TTC549 (cell line): ENCODE measurements at regions not wholly inside any gene's neighbourhood (a gene's known extent, or its start where the extent isn't known, plus 50 kb on each side); places are given as distances from the start of the nearest gene placed in this dataset.
"Not testable (repeated sequence)": the region's sequence is repeated elsewhere in the genome, so short reads cannot be mapped to it uniquely, and the experiment has no call there.

Source experiments
- FAIRE-seq: peaks from 2 replicates; lab custom pipeline; 2012; peaks lifted over from hg19 to GRCh38; lab: Jason Lieb, UNC

GRCh38 chr12:74689071-74689655 is 151.5 kb downstream of the ATXN7L3B start:
- peak; percentile 88 for FAIRE-seq

GRCh38 chr12:74689929-74690328 is 152.3 kb downstream of the ATXN7L3B start:
- no peak for FAIRE-seq

- no peak for FAIRE-seq
Measured at GRCh38 chr12:74719447-74719846, 181.8 kb downstream of the ATXN7L3B start.

- FAIRE-seq: no peak
Measured at GRCh38 chr12:74722709-74723108, 185.1 kb downstream of the ATXN7L3B start.

- FAIRE-seq: no peak
Measured at GRCh38 chr12:74725154-74725553, 187.5 kb downstream of the ATXN7L3B start.

GRCh38 chr12:74728006-74728405 is 190.4 kb downstream of the ATXN7L3B start:
- FAIRE-seq: no peak

GRCh38 chr12:74732164-74732784 is 194.6 kb downstream of the ATXN7L3B start:
- no peak for FAIRE-seq

GRCh38 chr12:74732826-74733225 is 195.2 kb downstream of the ATXN7L3B start:
- FAIRE-seq: no peak

GRCh38 chr12:74741112-74741511 is 203.5 kb downstream of the ATXN7L3B start:
- no peak for FAIRE-seq

GRCh38 chr12:74747305-74747704 is 209.7 kb downstream of the ATXN7L3B start:
- peak; percentile 76 for FAIRE-seq

GRCh38 chr12:74751441-74751840 is 213.8 kb downstream of the ATXN7L3B start:
- FAIRE-seq: no peak

- FAIRE-seq: no peak
Measured at GRCh38 chr12:74752215-74752614, 214.6 kb downstream of the ATXN7L3B start.

- no peak for FAIRE-seq
Measured at GRCh38 chr12:74770552-74770951, 232.9 kb downstream of the ATXN7L3B start.

- FAIRE-seq: no peak
Measured at GRCh38 chr12:74775276-74775675, 237.6 kb downstream of the ATXN7L3B start.

GRCh38 chr12:74776378-74776777 is 238.7 kb downstream of the ATXN7L3B start:
- FAIRE-seq: no peak

GRCh38 chr12:74780182-74780849 is 242.7 kb downstream of the ATXN7L3B start:
- FAIRE-seq: no peak

GRCh38 chr12:74780850-74781241 is 243.2 kb downstream of the ATXN7L3B start:
- not testable (repeated sequence) for FAIRE-seq

- no peak for FAIRE-seq
Measured at GRCh38 chr12:74781991-74782485, 244.4 kb downstream of the ATXN7L3B start.

GRCh38 chr12:74790931-74791330 is 253.3 kb downstream of the ATXN7L3B start:
- FAIRE-seq: no peak

GRCh38 chr12:74791365-74791764 is 253.7 kb downstream of the ATXN7L3B start:
- FAIRE-seq: no peak

GRCh38 chr12:74794522-74794921 is 256.9 kb downstream of the ATXN7L3B start:
- FAIRE-seq: no peak

GRCh38 chr12:74801625-74802024 is 264.0 kb downstream of the ATXN7L3B start:
- FAIRE-seq: no peak

- FAIRE-seq: no peak
Measured at GRCh38 chr12:74816398-74817175, 279.0 kb downstream of the ATXN7L3B start.
